ENCODE measurements at regions not wholly inside any gene's neighbourhood (a gene's known extent, or its start where the extent isn't known, plus 50 kb on each side); places are given as distances from the start of the nearest gene placed in this dataset.

- no peak overlapping the region for H3K4me3 ChIP-seq
- H3K36me3 Mint-ChIP-seq, result no peaks in the 10 kb centered on the region
- no peak overlapping the region for H3K27ac Mint-ChIP-seq
- no peak overlapping the region for H3K9ac ChIP-seq
- no peaks in the 10 kb centered on the region for H3K9me3 Mint-ChIP-seq
- TF ChIP-seq EZH2phosphoT487 (IDR thresholded peaks at IDR 0.05), result no peak
- no peak for DNase-seq (ENCODE audit: low spot score)
- no peaks in the 10 kb centered on the region for H3K9me3 ChIP-seq (ENCODE audit: low read depth)
- H3K27me3 Mint-ChIP-seq (ENCODE audit: insufficient read depth, low read depth), result no peaks in the 10 kb centered on the region
- H3K4me3 Mint-ChIP-seq, result no peak overlapping the region
- H3K36me3 ChIP-seq, result no peaks in the 10 kb centered on the region
- H3K4me2 ChIP-seq, result no peak overlapping the region
- H3K27ac ChIP-seq, result no peak overlapping the region
- H3K79me2 ChIP-seq (ENCODE audit: low read depth), result no peaks in the 10 kb centered on the region
- H3K27me3 ChIP-seq, result no peaks in the 10 kb centered on the region
- no peaks in the 10 kb centered on the region for H3K4me1 ChIP-seq
- no peaks in the 10 kb centered on the region for H3K4me1 Mint-ChIP-seq
- H3F3A ChIP-seq (ENCODE audit: low read depth), result no peaks in the 10 kb centered on the region
- no peaks in the 10 kb centered on the region for H4K20me1 ChIP-seq (ENCODE audit: low read depth)
- no peak overlapping the region for H2AFZ ChIP-seq (replicated peaks)
Observed at GRCh38 chr4:137367620-137368019, 164.7 kb downstream of the PCDH18 start.

DNA sequence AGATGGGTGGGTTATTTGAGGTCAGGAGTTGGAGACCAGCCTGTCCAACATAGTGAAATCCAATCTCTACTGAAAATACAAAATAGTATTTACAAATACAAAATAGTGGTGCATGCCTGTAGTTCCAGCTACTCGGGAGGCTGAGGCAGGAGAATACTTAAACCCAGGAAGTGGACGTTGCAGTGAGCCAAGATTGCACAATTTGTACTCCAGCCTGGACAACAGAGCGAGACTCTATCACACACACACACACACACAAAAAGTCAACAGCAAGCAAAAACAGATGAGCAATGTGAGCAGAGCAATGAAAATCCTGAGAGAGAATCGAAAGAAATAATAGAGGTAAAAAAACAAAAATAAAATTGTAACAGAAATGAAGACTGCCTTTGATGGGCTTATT, 168.8 kb downstream of the PCDH18 start:
- Histone ChIP-seq H3K79me2 (ENCODE audit: low read depth) (no peaks in the 10 kb centered on the region), H3K9ac (no peak overlapping the region), H3K4me1 (no peaks in the 10 kb centered on the region), H3K9me3 (ENCODE audit: low read depth) (no peaks in the 10 kb centered on the region), H3F3A (ENCODE audit: low read depth) (no peaks in the 10 kb centered on the region), H3K4me2 (no peak overlapping the region), H2AFZ (replicated peaks) (no peak overlapping the region), H3K27ac (no peak overlapping the region), H3K36me3 (no peaks in the 10 kb centered on the region), H4K20me1 (ENCODE audit: low read depth) (no peaks in the 10 kb centered on the region), H3K27me3 (no peaks in the 10 kb centered on the region), H3K4me3 (no peak overlapping the region)
- no peak for DNase-seq (ENCODE audit: low spot score)
- Mint-ChIP-seq H3K4me1 (peaks cover 10% of the 10 kb centered on the region), H3K27me3 (ENCODE audit: insufficient read depth, low read depth) (no peaks in the 10 kb centered on the region), H3K9me3 (no peaks in the 10 kb centered on the region), H3K27ac (no peak overlapping the region), H3K36me3 (no peaks in the 10 kb centered on the region), H3K4me3 (no peak overlapping the region)
- TF ChIP-seq EZH2 (IDR thresholded peaks at IDR 0.05), result no peak
- TF ChIP-seq CTCF (IDR thresholded peaks at IDR 0.05), result no peak
- TF ChIP-seq EZH2phosphoT487 (IDR thresholded peaks at IDR 0.05), result no peak

DNA sequence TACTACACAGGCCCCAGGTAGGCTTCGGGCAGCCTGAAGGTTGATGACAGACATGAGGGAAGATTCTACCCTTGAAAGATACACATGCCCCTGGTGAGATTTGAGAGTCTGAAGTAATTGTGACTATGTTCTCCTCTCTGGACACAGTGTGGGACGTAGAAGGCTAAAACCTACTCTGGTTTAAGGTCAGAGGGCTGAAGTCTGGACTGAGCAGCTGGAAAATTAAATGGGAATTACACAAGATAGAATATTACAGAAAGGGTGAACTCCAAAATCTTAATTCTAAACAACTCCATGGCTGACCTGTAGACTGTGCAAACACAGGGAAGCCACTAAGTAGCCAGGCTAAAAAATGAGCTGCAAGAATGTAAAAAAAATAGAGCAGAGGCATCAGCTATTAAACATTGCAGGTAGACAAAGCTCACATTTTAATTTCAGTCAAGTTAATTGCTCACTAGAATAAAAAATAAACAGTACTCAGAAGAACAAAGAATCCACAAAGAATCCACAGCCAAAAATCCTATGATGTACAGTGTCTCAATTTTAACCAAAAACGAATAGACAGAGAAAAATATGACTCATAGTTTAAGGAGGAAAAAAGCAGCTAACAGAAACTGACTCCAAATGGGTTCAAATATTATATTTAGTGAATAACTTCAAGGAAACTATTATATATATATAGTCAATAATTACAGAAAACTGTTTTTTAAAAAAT, 170.4 kb downstream of the PCDH18 start:
- Histone ChIP-seq H3K79me2 (ENCODE audit: low read depth) (no peaks in the 10 kb centered on the region), H3K9ac (no peak overlapping the region), H3K27ac (no peak overlapping the region), H3K9me3 (ENCODE audit: low read depth) (no peaks in the 10 kb centered on the region), H4K20me1 (ENCODE audit: low read depth) (no peaks in the 10 kb centered on the region), H3K4me3 (no peak overlapping the region), H3F3A (ENCODE audit: low read depth) (no peaks in the 10 kb centered on the region), H3K36me3 (no peaks in the 10 kb centered on the region), H3K4me1 (no peaks in the 10 kb centered on the region), H3K4me2 (no peak overlapping the region), H3K27me3 (no peaks in the 10 kb centered on the region), H2AFZ (replicated peaks) (no peak overlapping the region)
- no peak for TF ChIP-seq EZH2phosphoT487 (IDR thresholded peaks at IDR 0.05)
- no peak for TF ChIP-seq CTCF (IDR thresholded peaks at IDR 0.05)
- TF ChIP-seq EZH2 (IDR thresholded peaks at IDR 0.05), result no peak
- no peak overlapping the region for H3K27ac Mint-ChIP-seq
- H3K4me1 Mint-ChIP-seq, result peaks cover 10% of the 10 kb centered on the region
- DNase-seq (ENCODE audit: low spot score), result no peak
- no peak overlapping the region for H3K4me3 Mint-ChIP-seq
- no peaks in the 10 kb centered on the region for H3K27me3 Mint-ChIP-seq (ENCODE audit: insufficient read depth, low read depth)
- H3K9me3 Mint-ChIP-seq, result no peaks in the 10 kb centered on the region
- H3K36me3 Mint-ChIP-seq, result no peaks in the 10 kb centered on the region

DNA sequence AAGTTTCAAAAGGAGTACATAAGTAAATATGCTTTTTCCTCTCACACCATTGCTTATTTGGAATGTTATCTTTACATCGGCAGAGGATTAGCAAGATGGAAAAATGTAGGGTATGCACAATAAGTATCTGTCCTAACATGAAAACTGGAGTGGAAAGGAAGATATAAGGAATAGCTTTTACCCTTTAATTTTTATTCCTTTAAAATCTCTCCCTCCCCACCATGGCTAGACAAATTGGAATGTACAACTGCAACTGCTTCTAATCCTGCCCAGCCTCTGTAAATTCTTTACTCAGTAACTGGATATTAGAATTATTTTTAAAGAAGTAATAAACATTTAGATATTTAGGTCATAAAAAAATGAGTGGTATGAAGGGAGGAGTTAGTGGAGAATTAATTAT, 171.5 kb downstream of the PCDH18 start:
- H3K4me3 ChIP-seq, result no peak overlapping the region
- no peaks in the 10 kb centered on the region for H3F3A ChIP-seq (ENCODE audit: low read depth)
- no peak overlapping the region for H2AFZ ChIP-seq (replicated peaks)
- no peaks in the 10 kb centered on the region for H3K4me1 ChIP-seq
- H3K9ac ChIP-seq, result no peak overlapping the region
- H3K9me3 ChIP-seq (ENCODE audit: low read depth), result no peaks in the 10 kb centered on the region
- no peaks in the 10 kb centered on the region for H4K20me1 ChIP-seq (ENCODE audit: low read depth)
- DNase-seq (ENCODE audit: low spot score), result no peak
- no peaks in the 10 kb centered on the region for H3K79me2 ChIP-seq (ENCODE audit: low read depth)
- H3K27me3 Mint-ChIP-seq (ENCODE audit: insufficient read depth, low read depth), result no peaks in the 10 kb centered on the region
- no peaks in the 10 kb centered on the region for H3K36me3 ChIP-seq
- H3K27ac ChIP-seq, result no peak overlapping the region
- TF ChIP-seq EZH2phosphoT487 (IDR thresholded peaks at IDR 0.05) (no peak), EZH2 (IDR thresholded peaks at IDR 0.05) (no peak), CTCF (IDR thresholded peaks at IDR 0.05) (no peak)
- peaks cover 10% of the 10 kb centered on the region for H3K4me1 Mint-ChIP-seq
- H3K4me2 ChIP-seq, result no peak overlapping the region
- H3K27me3 ChIP-seq, result no peaks in the 10 kb centered on the region
- H3K9me3 Mint-ChIP-seq, result no peaks in the 10 kb centered on the region
- no peak overlapping the region for H3K4me3 Mint-ChIP-seq
- no peak overlapping the region for H3K27ac Mint-ChIP-seq
- no peaks in the 10 kb centered on the region for H3K36me3 Mint-ChIP-seq
